ENCODE measurements at regions not wholly inside any gene's neighbourhood (a gene's known extent, or its start where the extent isn't known, plus 50 kb on each side); places are given as distances from the start of the nearest gene placed in this dataset.
"Not testable (repeated sequence)": the region's sequence is repeated elsewhere in the genome, so short reads cannot be mapped to it uniquely, and the experiment has no call there.

DNA sequence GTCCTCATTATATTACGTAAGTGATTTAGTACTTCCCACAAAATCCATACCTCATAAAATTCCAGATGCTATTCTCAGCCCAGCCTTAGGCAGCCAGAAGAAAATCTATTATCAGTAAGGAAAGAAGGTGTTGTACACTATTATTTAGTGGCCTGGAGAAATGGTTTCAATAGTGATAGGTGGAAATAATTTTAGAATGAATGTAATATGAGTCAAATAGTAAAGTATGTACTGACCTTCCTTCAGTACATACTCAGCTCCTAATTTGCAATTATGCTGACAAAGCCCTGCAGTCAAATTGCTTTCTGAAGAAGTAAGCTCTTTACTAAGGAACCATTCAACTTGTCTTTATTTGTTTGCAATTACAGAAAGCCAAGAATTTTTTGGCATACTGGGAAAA is 409.2 kb downstream of the HTR1A start:
- DNase-seq = no peak

DNA sequence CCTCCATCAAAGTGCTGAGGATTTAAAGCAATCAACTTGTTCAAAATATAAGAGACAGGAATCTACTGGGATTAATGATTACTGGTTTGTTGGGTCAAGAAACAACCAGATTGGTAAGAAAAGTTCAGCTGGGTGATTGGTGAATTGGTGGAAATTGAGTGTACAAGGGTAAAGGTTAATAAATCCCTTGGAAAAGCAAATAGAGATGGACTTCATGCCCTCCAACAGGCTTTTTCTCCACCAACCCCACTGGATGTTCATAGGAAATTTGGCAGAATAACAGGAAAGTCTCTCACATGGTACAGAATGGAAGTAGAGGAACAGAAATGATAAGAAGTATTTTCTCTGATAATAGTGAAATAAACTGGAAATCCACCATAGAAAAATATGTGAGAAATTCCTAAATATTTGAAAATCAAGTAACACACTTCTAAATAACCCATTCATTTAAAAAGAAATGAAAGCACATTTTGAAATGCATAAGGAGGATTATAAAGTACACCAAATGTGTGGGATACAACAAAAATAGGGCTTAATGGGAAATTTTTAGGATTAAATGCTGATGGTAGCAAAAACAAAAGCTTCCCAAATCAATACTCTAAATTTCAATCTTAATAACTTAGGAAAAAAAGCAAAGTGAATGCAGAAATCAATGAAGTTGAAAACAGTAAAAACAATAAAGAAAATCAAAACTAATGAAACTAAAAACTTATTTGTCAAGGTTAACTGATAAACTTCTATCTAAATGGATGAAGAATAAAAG is 426.2 kb downstream of the HTR1A start:
- DNase-seq = no peak

DNA sequence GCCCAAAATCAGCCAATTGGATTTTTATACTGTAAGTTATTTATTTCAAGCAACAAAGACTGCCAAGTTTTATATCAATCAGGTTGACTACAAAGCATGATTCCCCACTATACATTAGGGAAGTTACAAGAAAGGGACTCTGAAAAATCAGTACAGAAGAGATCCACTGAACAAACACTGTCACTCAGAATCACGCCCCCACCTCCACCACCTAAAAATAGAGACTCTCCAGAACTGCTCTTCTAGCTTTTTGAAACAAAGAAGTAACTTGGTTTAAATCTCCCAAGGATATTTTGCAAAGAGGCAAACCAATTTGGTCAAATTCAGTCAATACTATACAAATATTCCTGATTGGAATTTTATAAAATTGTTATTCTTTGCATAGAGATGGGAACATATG is 438.0 kb downstream of the HTR1A start:
- DNase-seq = no peak

DNA sequence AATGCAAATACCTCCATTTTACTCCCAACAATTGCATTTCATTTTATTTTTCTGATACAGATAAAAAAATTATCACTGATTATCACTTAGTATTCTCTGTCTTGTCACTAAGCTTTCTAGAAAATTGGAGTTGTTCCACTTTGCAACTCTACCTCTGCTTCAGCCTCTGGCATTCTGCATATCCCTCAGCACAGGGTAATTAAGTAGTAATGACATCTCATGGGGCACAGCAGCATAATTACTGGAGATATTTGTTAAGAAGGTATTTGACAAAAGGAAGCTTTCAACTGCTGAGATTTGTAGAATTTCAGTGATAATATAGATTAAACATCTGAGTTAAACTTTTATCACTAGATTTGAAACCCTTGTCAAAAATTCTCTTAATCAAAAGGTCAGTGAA is 446.2 kb downstream of the HTR1A start:
- no peak for DNase-seq

DNA sequence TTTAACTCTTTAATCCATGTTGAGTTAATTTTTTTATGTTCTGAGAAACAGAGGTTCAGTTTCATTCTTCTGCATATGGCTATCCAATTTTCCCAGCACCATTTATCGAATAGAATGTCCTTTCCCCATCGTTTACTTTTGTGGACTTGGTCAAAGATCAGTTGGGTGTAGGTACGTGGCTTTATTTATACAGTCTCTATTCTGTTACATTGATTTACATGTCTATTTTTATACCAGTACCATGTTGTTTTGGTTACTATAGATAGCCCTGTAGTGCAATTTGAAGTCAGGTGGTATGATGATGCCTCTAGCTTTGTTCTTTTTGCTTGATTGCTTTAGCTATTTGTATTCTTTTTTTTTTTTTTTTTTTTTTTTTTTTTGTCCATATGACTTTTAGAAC is 462.0 kb downstream of the HTR1A start:
- no peak for DNase-seq

DNA sequence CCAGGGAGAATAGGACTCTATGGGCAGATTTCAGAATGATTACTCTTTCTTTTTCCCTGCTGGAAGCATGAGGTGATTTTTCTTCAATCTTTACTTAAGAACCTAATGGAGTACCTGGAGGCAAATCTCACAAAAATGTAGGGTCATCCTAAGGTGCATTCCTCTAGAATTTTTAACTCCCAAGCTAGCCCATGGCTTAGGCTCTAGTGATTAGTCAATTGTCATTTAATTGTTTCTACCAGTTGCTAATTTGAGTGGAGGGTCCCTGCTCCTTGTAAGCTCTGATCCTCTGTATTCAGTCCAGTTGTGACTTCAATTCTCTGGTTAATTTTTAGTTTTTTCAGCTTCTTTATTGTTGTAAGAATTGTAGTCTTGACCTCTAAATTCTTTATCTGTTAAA is 467.0 kb downstream of the HTR1A start:
- no peak for DNase-seq

DNA sequence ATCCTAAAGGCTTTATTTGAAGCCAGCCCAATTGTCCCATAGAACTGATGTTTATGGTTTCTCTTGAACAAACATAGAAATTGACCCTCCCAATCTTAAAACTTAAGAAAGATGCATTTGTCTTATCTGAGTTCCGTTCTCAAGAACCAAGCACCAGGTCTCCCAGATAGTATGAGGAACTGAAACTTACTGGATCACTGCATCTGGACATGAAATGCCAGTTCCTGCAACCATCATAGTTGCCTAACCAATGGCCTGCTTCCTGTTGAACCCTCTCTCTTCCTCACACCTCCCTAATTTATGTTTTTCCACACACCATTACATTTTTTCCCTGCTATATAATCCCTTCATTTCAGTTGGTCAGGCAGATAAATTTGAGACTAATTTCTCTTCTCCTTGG is 478.9 kb downstream of the HTR1A start:
- DNase-seq = no peak

DNA sequence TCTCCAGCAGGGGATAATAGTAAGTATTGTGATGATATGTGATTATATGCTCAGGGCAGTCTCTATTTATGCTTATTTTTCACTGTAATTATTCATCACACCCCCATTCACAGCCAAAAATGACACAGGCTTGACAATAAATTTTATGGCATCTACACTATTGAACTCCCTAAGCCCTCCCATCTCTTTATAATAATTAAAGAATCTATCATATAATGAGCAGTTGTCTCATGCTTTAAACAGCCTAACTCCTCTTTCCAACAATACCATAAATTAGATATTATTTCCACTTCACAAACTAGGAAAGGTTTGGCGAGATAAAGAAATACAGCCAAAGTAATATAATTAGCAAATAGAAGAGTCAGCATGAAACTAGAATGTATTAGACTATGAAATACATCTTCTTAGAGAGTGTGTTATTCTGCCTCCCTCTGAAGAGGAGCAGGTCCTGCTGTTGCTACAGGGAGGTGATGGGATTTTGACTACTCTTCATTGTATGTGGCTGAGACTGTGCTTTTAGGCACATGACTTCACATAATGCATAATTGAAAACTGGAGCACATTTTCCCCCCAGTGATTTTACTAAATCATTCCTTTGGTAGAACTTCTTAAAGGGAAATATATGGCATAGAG is 488.8 kb downstream of the HTR1A start:
- DNase-seq = no peak

DNA sequence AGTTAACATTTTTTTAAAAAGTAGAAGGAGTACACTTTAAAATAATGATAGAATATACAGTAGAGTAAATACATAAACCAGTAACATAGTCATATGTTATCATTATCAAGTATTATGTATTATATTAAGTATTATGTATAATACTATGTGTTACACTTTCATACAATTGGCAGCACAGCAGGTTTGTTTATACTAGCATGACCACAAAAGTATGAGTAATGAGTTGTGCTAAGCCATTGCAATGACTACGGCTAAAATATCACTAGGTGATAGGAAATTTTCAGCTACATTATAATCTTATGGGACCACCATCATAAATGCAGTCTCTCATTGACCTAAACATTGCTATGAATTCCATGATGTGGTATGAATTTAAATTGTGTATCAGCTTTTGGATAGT is 506.0 kb downstream of the HTR1A start:
- DNase-seq = no peak

DNA sequence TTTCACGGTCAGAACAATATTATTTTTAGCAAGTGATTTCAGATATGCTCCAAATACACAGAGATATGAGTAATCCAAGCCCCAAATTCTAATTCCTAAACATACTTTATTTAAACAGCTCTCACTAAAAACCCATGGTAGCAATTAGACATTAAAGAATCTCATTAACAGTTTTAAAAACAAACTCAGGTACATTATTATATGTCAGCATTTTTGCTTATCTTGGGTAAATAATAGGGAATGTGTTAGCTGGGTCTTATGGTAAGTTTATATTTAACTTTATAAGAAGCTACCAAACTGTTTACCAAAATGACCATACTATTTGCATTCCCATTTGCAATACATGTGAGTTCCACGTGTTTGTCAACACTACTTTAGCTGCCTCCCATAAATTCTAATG is 511.1 kb downstream of the HTR1A start:
- no peak for DNase-seq

DNA sequence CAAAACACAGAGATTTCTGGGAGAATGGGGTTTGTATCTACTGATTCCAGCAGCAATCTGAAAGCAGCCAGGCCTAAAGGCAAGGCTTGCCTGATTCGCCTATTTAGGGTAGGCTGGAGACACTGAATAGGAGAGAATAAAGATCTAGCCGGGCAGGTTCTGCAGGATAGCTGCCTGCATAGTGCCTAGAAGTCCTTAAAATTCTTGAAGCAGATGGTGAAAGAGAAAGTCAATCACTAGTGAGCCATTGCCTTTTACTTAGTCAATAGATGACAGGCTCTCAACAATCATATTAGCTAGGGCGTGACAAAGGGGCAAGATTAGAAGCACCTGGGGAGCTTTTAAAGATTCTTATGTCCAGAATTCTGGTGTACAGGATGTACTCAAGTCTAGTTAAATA is 522.7 kb downstream of the HTR1A start:
- DNase-seq = no peak

DNA sequence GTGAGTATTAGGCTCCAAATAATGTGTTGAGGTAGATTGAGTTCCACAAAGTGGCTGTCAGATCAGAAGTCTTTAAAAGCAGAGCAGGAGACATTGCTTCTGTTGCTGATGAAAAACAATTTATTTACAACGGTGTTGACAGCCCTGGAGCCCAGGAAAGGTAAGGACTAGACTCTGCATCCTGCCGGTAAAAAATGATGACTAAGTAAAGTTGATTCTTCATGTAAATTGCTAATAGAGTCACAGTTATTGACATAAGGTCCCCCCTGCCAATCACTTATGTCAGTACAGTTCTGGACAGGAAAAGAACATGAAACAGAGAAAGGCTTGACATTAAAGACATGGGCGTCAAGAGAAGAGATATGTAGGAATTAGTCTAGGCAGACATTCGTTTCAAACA is 552.5 kb downstream of the HTR1A start:
- DNase-seq = no peak

DNA sequence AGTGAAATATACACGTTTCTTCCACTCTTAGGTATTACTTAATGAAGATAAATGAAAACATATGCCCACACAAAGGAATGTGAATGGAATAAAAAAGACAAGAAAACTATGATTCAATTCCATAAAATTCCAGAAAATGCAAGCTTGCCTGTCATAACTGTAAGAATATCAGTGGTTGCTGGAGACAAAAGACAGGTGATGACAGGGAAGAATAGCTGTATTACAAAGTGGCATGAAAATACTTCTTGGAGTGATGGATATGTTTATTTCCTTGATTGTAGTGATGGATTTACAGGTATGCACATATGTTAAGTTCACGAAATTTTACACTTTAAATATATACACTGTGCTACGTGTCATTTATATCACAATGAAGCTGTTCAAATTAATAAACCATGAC is 553.3 kb downstream of the HTR1A start:
- no peak for DNase-seq

DNA sequence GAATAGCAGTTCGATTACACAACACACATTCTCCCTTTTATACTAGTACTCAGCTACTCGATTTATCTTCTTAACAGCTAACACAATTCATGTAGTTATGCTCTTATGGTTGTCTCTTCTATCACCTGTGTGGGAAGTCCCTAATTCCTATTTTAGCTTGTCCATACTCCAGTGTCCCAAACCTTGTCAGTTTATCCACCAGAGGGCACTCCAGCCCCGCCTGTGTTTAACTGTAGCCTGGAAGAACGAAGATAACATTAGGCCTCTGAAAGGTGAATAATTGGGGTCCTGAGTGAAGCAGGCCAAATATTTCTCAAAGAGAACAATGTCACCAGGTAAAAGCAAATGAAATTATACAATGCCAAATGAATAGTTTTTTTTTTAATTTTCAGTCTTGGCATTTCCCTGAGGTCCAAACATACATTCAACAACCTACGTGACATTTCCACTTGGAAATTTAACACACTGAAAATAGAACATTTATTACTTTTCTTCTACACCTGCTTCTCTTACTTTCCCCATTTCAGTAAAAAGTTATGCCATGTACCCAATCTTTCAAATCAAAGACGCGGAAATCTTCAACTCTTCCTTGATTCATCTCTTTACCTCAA is 560.7 kb downstream of the HTR1A start:
- no peak for DNase-seq

DNA sequence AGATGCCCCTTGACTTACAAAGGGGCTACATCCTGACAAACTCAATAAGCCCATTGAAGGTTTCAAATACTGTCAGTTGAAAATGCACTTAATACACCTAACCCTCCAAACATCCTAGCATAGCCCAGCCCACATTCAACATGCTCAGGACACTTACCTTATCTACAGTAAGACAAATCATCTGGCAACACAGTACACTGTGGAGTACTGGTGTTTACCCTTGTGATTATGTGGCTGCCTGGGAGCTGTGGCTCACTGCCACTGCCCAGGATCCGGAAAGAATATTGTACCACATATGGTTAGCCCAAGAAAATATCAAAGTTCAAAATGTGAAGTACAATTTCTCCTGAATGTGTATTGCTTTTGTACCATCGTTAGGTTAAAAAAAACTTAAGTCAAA is 562.2 kb downstream of the HTR1A start:
- DNase-seq = no peak

DNA sequence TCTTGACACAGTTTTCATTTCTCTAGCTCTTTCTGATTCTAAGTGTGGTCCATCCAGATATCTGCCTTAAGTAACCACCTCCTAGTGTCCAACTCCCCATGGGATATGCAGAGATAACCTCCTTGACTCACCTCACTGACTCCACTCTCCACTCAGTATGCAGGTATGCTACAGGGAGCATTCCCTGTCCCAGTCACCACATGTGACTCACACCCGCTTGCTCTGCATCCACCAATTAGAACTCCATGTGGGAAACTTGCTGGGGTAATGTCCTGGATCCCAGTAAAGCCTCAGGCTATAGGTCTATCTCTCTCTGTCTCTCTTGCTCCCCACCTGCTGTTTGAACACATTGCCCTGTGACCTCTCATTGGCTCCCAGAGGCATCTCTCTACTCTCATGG is 563.9 kb downstream of the HTR1A start:
- DNase-seq = no peak

DNA sequence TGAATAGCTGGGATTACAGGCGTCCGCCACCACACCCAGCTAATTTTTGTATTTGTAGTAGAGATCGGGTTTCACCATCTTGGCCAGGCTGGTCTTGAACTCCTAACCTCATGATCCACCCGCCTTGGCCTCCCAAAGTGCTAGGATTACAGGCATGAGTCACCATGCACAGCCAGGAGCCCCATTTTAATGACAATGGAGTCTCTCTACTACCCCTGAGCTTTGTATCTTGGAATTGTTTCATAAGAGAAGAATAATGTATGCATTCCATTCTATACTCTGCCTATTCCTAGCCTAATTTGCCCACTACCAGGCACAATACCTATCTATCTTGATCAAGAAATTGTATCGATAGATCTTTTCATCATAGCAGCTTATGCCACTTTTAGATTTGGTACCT is 574.1 kb downstream of the HTR1A start:
- not testable (repeated sequence) for DNase-seq

DNA sequence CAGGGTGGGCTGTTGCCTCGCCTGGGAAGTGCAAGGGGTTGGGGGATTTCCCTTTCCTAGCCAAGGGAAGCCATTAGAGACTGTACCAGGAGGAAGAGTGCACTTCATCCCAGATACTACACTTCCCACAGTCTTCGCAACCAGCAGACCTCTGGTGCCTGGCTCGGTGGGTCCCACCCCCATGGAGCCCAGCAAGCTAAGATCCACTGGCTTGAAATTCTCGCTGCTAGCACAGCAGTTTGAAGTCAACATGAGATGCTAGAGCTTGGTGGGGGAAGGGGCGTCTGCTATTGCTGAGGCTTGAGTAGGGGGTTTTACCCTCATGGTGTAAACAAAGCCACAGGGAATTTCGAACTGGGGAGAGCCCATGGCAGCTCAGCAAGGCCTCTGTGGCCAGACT is 586.4 kb downstream of the HTR1A start:
- no peak for DNase-seq

DNA sequence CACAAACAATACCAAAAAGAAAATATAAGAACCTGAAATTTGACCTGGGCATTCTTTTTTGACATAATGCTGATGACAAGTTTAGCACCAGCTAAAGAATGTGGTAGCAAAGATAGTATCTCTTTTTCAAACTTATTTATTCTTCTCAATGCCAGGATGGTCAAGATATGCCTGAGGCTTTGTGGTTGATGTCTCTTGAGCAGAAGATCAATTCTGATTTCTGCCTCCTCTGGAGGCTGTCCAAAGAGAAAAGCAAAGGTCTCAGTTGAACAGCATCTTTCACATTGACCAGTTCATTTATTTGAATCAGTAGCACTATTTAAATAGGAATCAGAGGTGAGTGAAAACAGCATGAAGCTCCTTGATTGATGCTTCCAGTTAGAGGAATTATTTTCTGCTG is 588.2 kb downstream of the HTR1A start:
- no peak for DNase-seq

DNA sequence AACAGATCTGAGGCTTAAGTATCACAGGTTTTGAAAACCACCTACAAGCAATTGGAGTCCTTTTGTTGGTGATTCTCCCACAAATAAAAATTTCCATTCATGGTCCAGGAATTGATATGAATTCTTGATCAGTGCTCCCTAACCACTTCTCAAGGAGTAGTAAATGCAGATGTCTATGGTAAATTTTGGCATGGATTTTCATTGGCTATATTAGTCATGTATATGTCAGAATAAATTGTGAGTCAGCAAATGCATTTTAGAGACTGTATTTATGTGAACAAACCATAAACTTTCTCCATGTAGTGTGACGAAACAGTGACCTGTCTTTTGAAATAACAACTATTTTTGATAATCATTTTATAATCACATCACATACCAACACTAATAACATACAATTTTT is 611.1 kb downstream of the HTR1A start:
- no peak for DNase-seq

DNA sequence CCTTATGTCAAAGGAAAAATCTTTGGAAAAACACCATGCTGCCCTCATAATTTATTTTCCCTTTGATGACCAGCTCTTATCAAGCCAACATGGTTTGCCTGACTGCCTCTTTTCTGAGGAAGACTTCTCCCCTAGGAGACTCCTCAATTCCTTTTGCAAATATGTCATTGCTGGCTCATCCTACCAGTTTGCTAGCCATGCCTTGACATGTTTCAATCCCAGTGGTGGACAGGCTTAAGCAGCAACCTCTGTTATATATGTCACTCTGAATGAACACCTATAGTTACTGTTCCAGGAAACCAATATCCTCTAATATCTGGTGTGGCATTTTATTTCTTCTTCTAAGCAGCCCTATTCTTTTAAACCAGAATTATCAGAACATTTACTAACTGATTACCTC is 615.8 kb downstream of the HTR1A start:
- no peak for DNase-seq

DNA sequence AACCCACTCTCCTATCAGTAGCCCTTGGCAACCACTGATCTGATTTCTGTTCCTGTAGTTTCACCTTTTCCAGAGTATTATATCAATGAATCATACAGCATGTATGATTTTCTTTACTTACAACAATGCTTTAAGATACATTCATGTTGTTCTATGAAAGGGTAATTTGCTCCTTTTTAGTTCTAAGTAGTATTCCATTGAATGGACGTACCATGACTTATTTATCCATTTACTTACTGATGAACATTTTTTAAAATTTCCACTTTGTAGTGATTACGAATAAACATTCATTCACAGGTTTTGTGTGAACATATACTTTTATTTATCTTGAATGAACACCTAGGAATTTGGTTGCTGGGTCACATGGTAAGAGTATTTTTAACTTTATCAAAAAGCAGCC is 620.8 kb downstream of the HTR1A start:
- DNase-seq = no peak

DNA sequence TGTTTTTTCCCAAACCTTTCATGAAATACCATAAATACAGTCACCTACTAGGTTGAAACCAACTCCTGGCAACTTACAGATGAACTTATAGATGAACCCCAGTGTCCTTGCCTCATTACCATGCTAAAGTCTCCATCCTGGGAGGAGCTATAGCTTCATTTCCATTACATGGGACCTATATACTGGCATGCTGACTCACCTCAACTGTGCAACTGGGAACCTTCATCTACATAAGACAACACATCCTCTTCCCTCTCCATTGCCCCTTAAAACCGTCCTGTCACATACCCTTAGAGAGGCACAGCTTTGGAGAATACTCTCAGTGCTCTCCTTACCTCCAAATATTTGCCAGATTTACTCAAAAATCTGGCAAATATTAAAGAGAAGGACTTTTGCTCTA is 638.3 kb downstream of the HTR1A start:
- DNase-seq = no peak

DNA sequence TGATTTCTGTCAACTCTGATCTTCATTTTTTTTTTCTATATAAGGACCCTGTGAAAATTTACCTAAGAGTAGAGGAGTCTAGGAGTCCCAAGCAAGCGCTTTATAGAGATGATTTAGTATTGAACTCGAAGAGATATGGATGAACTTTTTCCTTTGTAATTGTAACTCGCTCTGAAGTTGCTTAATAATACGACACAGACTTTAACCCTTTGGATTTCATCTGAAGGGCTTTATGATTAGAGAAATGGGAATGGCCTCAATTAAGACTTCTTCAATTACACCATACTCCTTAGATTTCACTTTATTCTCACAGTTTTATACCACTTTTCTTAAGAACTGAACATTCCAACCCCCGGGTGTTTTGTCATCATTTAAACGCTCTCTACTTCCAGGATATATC is 647.7 kb downstream of the HTR1A start:
- DNase-seq = no peak

DNA sequence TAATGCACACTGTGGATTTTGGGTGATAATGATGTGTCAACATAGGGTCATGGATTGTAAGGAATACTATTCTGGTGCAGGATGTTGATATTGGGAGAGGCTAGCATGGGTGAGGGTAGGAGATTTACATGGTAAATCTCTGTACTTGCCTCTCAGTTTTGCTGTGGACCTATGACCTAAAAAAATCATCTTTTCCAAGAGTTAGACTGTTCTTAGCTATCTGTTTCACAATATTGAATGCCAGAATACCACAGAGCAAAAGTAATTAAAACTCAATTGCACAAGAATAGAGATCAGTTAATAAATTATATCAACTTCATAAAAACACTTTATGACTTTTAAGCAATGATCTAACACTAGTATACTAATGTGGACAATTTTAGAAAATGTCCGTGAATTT is 651.6 kb downstream of the HTR1A start:
- no peak for DNase-seq

Measured in CD4-positive, alpha-beta T cell treated with Interleukin-1 beta for 1 hour (primary cell).